ENCODE measurements at regions not wholly inside any gene's neighbourhood (a gene's known extent, or its start where the extent isn't known, plus 50 kb on each side); places are given as distances from the start of the nearest gene placed in this dataset.

GRCh38 chr10:58003945-58004344 is 263.7 kb downstream of the IPMK start:
- H3K4me2 ChIP-seq (ENCODE audit: low read depth, low read length) = no peak overlapping the region
- H2AFZ ChIP-seq (ENCODE audit: low read length) = no peak overlapping the region
- WGBS (ENCODE audit: low lambda C conversion rate) = 0% methylated on average over 2 of the region's 2 CpGs
- intact Hi-C loops (cut with micrococcal nuclease; ENCODE audit: unreplicated experiment) = no loop called here
- TF ChIP-seq ZNF431 (CRISPR knock-in tag; IDR thresholded peaks at IDR 0.05; ENCODE audit: borderline replicate concordance, low read depth) (no peak), ZBTB4 (CRISPR knock-in tag; IDR thresholded peaks at IDR 0.05; ENCODE audit: borderline replicate concordance) (no peak), ZNF687 (CRISPR knock-in tag; IDR thresholded peaks at IDR 0.05) (no peak), TCF7 (IDR thresholded peaks at IDR 0.05; ENCODE audit: low read depth) (no peak), FOXP1 (IDR thresholded peaks at IDR 0.05) (no peak), FOXP1 (CRISPR knock-in tag; IDR thresholded peaks at IDR 0.05) (no peak), IRF2 (CRISPR knock-in tag; IDR thresholded peaks at IDR 0.05) (no peak), NRL (CRISPR knock-in tag; IDR thresholded peaks at IDR 0.05; ENCODE audit: borderline replicate concordance) (no peak), ZNF713 (CRISPR knock-in tag; IDR thresholded peaks at IDR 0.05) (no peak), NAIF1 (CRISPR knock-in tag; IDR thresholded peaks at IDR 0.05; ENCODE audit: borderline replicate concordance) (no peak), CREB3 (CRISPR knock-in tag; IDR thresholded peaks at IDR 0.05) (no peak), NCOA5 (CRISPR knock-in tag; IDR thresholded peaks at IDR 0.05) (no peak), ZNF20 (CRISPR knock-in tag; IDR thresholded peaks at IDR 0.05) (no peak), MAFK (conservative IDR thresholded peaks at IDR 0.05 in 1 of 2, IDR thresholded peaks at IDR 0.05 in 1 of 2; ENCODE audit: low read length in 2 of 2) (no peak), SSRP1 (CRISPR knock-in tag; IDR thresholded peaks at IDR 0.05) (no peak), ZNF207 (IDR thresholded peaks at IDR 0.05; ENCODE audit: borderline replicate concordance) (no peak), NFKBIZ (CRISPR knock-in tag; IDR thresholded peaks at IDR 0.05) (no peak)
- H3K27ac ChIP-seq (ENCODE audit: extremely low read length, insufficient read depth, low read length) = no peak overlapping the region
- H3K4me1 ChIP-seq (ENCODE audit: insufficient read depth, low read length) = no peaks in the 10 kb centered on the region
- ChIA-PET POLR2A (no interaction called here), CTCF (ENCODE audit: low intra/inter-chr PET ratio, low total read pairs) (no interaction called here)
- no TSS peak for BruUV-seq (replicated peaks)
- H3K36me3 ChIP-seq (replicated peaks in 1 of 2; ENCODE audit: control insufficient read depth in 1 of 2, insufficient read depth in 2 of 2, low read length in 2 of 2) = no peaks in the 10 kb centered on the region
- H3K27me3 ChIP-seq (ENCODE audit: control insufficient read depth in 1 of 2, insufficient read depth in 2 of 2, low read length in 2 of 2) = no peaks in the 10 kb centered on the region
- H3K79me2 ChIP-seq (ENCODE audit: insufficient read depth, low read length) = no peaks in the 10 kb centered on the region
- FAIRE-seq (no peak), DNase-seq (ENCODE audit: low spot score) (no peak), ATAC-seq (no peak)
- no peak overlapping the region for H3K9ac ChIP-seq (ENCODE audit: insufficient read depth, low read depth, low read length)
- H3K4me3 ChIP-seq (replicated peaks in 1 of 3; ENCODE audit: insufficient read depth in 1 of 3, low read depth in 2 of 3, low read length in 3 of 3) = no peak overlapping the region
- H4K20me1 ChIP-seq (ENCODE audit: insufficient read depth, low read length) = no peaks in the 10 kb centered on the region
- no peaks in the 10 kb centered on the region for H3K9me3 ChIP-seq (ENCODE audit: low read length)
- in situ Hi-C loops (cut with HindIII; ENCODE audit: extremely low pct_ligation_motif_present, low pct_unique_long_range_greater_than_20kb) = no loop called here

Data from HepG2 (cell line).